ENCODE measurements at regions not wholly inside any gene's neighbourhood (a gene's known extent, or its start where the extent isn't known, plus 50 kb on each side); places are given as distances from the start of the nearest gene placed in this dataset.

DNA sequence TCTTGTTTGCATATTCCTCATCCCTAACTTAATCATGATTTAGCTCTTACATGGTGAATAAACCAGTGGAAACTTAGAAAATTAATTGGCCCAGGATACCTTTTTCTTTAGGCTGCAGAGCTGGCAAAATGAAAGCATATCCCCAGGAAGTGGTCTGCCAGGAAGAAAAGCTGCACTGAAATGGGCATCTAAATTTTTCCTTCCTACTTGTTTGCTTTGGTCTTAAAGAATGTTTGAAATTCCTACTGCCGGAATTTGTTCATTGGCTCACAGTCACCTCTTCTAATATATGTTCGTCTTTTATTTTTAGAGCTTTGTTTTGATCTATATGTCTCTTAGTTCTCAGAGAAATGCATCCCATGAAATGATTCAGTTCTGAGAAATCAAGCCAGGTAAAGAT is 113.2 kb upstream of the ELL2 start:
- TF ChIP-seq, protein P1, sequence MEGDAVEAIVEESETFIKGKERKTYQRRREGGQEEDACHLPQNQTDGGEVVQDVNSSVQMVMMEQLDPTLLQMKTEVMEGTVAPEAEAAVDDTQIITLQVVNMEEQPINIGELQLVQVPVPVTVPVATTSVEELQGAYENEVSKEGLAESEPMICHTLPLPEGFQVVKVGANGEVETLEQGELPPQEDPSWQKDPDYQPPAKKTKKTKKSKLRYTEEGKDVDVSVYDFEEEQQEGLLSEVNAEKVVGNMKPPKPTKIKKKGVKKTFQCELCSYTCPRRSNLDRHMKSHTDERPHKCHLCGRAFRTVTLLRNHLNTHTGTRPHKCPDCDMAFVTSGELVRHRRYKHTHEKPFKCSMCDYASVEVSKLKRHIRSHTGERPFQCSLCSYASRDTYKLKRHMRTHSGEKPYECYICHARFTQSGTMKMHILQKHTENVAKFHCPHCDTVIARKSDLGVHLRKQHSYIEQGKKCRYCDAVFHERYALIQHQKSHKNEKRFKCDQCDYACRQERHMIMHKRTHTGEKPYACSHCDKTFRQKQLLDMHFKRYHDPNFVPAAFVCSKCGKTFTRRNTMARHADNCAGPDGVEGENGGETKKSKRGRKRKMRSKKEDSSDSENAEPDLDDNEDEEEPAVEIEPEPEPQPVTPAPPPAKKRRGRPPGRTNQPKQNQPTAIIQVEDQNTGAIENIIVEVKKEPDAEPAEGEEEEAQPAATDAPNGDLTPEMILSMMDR (conservative IDR thresholded peaks at IDR 0.05), result no peak
- no peak for TF ChIP-seq ZFX (IDR thresholded peaks at IDR 0.05)

Measured in C4-2B (cell line).